ENCODE measurements at regions not wholly inside any gene's neighbourhood (a gene's known extent, or its start where the extent isn't known, plus 50 kb on each side); places are given as distances from the start of the nearest gene placed in this dataset.

- TF ChIP-seq PATZ1 (CRISPR knock-in tag; IDR thresholded peaks at IDR 0.05; ENCODE audit: borderline replicate concordance): no peak
- no peak for TF ChIP-seq ZFP3 (CRISPR knock-in tag; IDR thresholded peaks at IDR 0.05)
- no peak for TF ChIP-seq ZFP30 (CRISPR knock-in tag; IDR thresholded peaks at IDR 0.05)
- TF ChIP-seq TCF4 (CRISPR knock-in tag; IDR thresholded peaks at IDR 0.05; ENCODE audit: borderline replicate concordance): no peak
- no peak for TF ChIP-seq ARNTL (CRISPR knock-in tag; IDR thresholded peaks at IDR 0.05; ENCODE audit: borderline replicate concordance, low read depth)
- TF ChIP-seq TOX (CRISPR knock-in tag; IDR thresholded peaks at IDR 0.05; ENCODE audit: borderline replicate concordance): no peak
- TF ChIP-seq ISL1 (CRISPR knock-in tag; IDR thresholded peaks at IDR 0.05): no peak
- no peak for TF ChIP-seq RARB (CRISPR knock-in tag; IDR thresholded peaks at IDR 0.05)
- no peak for TF ChIP-seq ZNF565 (CRISPR knock-in tag; conservative IDR thresholded peaks at IDR 0.05; ENCODE audit: low read depth)
- no peak for TF ChIP-seq CSRNP3 (CRISPR knock-in tag; IDR thresholded peaks at IDR 0.05)
Observed at GRCh38 chr1:72521659-72522058, 239.3 kb upstream of the NEGR1 start.
